GM12864 (cell line): ENCODE measurements at regions not wholly inside any gene's neighbourhood (a gene's known extent, or its start where the extent isn't known, plus 50 kb on each side); places are given as distances from the start of the nearest gene placed in this dataset.

Source experiments
- DNase-seq: peaks from one replicate; pipeline ENCODE4 v3.0.0-alpha.2; 2011; ENCODE audit warnings: low read depth
- H3K4me3 ChIP-seq: 2 replicates; pipeline ENCODE4 v1.5.1; 2011; ENCODE audit warnings: mild to moderate bottlenecking, low read depth, low read length, control low read depth
- TF ChIP-seq, protein P1 (sequence below): IDR thresholded peaks from 2 replicates; pipeline ENCODE4 v1.5.1; 2011; ENCODE audit warnings: low read depth, mild to moderate bottlenecking, moderate library complexity, low read length, control low read depth, inconsistent platforms; ENCODE audit errors: missing control alignments

DNA sequence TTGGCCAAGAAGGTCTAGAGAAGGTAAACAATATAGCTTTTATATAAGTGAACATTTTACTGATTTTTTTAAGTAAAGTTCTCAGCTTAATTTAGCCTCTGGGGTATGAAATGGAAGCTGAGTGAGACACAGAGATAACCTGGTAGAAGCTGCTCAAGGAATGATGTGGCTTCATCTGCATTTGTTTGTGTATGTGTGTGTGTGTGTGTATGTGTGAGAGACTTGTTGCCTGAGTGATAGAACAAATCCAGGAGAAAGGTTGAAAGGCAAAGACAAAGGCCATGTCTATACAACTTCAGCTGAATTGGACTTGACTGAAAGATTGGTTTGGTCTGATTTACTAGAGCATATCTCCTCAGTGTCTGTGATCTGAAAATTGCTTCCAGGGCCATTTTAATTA lies 63.6 kb downstream of the PCDH7 start:
- TF ChIP-seq, protein P1, sequence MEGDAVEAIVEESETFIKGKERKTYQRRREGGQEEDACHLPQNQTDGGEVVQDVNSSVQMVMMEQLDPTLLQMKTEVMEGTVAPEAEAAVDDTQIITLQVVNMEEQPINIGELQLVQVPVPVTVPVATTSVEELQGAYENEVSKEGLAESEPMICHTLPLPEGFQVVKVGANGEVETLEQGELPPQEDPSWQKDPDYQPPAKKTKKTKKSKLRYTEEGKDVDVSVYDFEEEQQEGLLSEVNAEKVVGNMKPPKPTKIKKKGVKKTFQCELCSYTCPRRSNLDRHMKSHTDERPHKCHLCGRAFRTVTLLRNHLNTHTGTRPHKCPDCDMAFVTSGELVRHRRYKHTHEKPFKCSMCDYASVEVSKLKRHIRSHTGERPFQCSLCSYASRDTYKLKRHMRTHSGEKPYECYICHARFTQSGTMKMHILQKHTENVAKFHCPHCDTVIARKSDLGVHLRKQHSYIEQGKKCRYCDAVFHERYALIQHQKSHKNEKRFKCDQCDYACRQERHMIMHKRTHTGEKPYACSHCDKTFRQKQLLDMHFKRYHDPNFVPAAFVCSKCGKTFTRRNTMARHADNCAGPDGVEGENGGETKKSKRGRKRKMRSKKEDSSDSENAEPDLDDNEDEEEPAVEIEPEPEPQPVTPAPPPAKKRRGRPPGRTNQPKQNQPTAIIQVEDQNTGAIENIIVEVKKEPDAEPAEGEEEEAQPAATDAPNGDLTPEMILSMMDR: no peak
- no peak for DNase-seq
- no peak overlapping the region for H3K4me3 ChIP-seq

DNA sequence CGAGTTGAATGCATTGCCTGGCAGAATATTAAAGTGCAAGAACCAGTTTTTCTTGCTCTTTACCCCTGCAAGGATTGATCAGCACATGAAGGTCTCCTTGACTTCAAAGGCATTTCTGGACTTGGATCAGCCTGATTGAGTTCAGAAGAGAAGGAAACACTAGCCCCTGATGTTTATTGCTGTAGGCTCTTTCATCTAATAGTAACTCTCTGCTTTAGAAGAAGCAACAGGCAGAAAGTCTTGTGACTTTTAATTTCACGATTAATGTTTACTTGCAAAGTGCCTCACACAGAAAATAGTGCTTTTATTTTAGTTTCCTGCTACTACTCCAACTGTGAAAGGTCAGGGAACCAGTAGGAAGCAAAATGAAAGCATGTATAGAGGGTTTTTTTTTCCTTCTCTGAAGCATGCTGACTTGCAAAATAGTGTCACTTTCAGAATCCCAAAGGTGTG lies 69.1 kb downstream of the PCDH7 start:
- no peak overlapping the region for H3K4me3 ChIP-seq
- TF ChIP-seq, protein P1: no peak
- no peak for DNase-seq

DNA sequence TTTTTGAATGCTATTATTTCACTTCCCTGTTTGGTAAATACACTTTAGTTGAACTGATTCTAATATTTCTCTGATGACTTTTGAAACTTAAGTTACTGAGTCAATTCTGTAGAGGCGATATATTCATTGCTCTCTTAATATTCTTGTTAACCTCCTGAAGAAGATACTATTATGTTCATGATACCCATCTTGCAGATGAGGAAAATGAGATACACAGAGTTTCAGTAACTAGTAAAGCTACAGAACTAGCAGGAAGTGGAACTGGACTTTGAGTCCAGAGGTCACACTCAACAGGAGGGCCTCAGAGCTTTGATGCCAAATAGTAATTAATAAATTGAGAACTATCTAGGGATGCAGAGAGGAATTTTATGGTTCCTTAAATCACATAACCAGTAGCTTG lies 70.0 kb downstream of the PCDH7 start:
- TF ChIP-seq, protein P1: no peak
- no peak overlapping the region for H3K4me3 ChIP-seq
- no peak for DNase-seq

DNA sequence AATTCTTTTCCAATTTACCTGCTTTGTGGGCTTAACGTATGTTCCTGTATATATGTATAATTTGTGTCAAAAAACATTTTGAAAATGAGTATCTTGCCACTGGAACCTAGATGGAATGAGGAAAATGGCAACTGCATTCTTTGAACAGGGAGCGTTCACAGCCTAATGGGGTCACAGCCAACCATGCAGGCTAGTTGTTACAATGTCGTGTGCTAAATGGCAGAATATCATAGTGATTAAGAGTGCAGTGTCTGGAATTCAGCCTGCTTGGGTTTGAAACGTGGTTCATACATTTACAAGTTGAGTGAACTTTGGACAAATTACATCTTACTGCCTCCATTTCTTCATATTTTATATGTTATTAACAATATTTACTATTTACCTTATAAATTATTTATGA lies 70.8 kb downstream of the PCDH7 start:
- H3K4me3 ChIP-seq: no peak overlapping the region
- no peak for DNase-seq
- TF ChIP-seq, protein P1: no peak

DNA sequence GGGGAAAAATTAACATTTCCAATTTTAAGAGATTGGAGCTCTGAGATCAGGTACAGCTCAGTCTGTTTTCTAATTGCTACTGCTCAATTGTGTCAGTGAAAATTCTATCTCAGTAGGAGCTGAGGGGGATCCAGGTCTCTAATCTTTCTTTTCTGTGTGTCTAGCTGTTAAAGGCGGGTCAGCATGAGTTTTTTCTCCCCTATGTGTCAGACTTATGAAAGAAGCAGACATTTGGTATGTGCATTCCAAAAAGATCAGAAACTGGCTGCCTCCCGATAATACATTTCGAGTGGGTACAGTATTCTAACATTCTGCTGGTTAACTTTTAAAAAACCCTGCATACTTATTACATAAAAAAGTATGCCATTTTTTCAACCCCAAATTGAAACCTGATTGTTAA lies 72.4 kb downstream of the PCDH7 start:
- TF ChIP-seq, protein P1: no peak

DNA sequence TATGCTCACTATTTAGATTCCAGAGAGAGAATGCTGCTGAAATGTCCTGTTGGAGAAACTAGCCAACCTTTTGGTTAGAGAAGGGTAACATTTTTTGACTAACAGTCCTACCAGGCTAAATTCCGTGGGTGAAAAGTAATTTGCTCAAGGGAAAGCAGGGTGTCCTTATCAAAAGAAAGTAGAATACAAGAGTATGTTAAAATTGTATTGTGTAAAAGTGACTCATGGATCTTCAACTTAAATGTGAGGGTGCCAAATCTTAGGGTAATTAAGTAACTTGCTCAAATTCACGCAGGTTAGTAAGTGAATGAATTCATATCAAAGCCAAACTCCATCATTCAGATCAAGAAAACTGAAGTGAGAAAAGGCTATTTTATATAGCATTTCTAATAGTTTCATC lies 81.7 kb downstream of the PCDH7 start:
- TF ChIP-seq, protein P1: no peak
- no peak overlapping the region for H3K4me3 ChIP-seq
- DNase-seq: no peak

More for the DNA sequence above, 72.4 kb downstream of the PCDH7 start:
- no peak for DNase-seq
- no peak overlapping the region for H3K4me3 ChIP-seq

DNA sequence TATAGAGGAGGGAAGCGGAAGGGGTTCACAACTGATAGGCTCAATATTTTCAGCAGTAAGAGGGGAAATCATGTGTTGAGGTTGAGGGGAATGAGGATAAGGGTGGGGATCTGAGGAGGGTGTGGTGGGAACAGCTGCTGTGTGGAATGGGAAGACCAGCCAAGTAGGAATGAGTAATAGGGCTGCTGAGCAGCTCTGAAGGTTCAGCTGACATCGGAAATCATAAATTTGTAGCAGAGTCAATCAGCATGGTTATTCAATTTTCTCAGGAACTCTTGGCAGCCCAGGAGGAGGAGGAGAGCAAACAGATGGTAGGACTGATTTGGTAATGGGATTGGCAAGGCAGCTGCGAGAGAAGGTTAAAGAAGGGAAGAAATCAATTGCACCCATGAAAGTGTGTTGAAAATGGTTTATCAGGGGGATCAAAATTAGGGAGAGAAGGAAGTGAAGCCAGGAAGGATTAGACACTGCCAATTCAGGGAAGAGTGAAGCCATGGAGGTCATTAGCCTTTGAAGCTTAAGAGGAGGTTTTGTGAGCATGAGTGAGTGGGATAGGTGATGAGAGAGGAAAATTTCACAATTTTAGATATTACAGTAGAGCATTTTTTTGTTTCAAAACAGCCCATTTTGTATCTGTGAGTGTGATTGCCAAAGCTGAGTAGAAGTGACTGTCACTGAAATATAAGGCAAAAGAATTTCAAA lies 82.6 kb downstream of the PCDH7 start:
- no peak for DNase-seq

More for the DNA sequence above, 82.6 kb downstream of the PCDH7 start:
- TF ChIP-seq, protein P1: no peak
- H3K4me3 ChIP-seq: no peak overlapping the region
